ENCODE measurements at regions not wholly inside any gene's neighbourhood (a gene's known extent, or its start where the extent isn't known, plus 50 kb on each side); places are given as distances from the start of the nearest gene placed in this dataset.
A peak's percentile ranks its signal among the peaks of the same experiment; 100 is the strongest.

- DNase-seq (ENCODE audit: low read depth), result peak; percentile 10
- H3K4me3 ChIP-seq (ENCODE audit: control insufficient read depth, low read depth, low read length), result no peak overlapping the region
- TF ChIP-seq, protein P1, sequence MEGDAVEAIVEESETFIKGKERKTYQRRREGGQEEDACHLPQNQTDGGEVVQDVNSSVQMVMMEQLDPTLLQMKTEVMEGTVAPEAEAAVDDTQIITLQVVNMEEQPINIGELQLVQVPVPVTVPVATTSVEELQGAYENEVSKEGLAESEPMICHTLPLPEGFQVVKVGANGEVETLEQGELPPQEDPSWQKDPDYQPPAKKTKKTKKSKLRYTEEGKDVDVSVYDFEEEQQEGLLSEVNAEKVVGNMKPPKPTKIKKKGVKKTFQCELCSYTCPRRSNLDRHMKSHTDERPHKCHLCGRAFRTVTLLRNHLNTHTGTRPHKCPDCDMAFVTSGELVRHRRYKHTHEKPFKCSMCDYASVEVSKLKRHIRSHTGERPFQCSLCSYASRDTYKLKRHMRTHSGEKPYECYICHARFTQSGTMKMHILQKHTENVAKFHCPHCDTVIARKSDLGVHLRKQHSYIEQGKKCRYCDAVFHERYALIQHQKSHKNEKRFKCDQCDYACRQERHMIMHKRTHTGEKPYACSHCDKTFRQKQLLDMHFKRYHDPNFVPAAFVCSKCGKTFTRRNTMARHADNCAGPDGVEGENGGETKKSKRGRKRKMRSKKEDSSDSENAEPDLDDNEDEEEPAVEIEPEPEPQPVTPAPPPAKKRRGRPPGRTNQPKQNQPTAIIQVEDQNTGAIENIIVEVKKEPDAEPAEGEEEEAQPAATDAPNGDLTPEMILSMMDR (IDR thresholded peaks at IDR 0.05; ENCODE audit: control insufficient read depth, insufficient read depth, low read depth, low read length, missing control alignments), result no peak
Observed at GRCh38 chr7:131893631-131894340, 337.4 kb upstream of the PODXL start.

DNA sequence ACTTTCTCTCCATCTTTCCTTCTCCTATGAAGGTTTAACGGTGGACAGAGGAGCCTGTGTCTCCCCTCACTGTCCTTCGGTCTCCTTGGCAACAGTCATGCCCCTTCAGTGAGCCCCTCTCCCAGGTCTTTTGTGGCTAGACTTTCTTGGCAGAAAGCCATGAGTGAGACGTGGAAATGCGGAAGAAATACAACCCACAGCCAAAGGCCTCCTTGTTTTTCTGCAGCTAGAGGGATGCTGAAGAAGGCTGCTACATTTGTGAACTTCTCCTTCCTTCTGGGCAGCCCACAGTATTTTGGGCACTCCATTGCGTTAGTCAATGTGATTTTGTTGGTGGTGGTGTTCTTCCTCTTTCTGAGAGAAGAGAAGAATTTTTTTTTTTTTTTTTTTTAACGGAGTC is 333.7 kb upstream of the PODXL start:
- H3K4me3 ChIP-seq (ENCODE audit: control insufficient read depth, low read depth, low read length), result no peak overlapping the region
- TF ChIP-seq, protein P1 (IDR thresholded peaks at IDR 0.05; ENCODE audit: control insufficient read depth, insufficient read depth, low read depth, low read length, missing control alignments), result no peak
- no peak for DNase-seq (ENCODE audit: low read depth)

DNA sequence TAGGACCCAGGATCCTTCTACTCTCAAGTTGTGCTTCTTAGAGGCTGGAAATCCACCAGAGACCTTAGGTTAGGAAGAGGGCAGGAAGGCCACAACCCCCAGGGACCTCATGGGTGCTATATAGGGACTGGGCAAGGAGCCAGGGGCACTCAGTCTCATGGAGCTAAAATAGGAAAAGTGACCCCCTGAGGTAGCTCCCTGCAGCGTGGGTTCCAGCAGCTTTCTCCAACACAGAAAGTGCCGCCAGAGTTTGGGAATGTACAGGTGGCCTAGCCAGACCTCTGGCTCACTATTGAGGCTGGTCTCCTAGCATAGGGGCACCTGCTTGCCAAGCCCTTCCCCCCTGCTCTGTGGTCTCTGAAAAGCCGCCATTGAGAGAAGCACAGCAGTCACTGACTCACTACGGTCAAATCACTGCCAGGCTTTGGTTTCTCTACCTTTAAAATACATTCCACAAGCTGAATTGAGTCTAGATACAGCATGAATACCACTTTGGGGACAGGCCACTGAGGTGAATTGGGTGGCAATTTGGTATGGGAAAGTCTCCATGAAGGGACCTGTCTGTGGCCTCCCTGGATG is 333.2 kb upstream of the PODXL start:
- no peak overlapping the region for H3K4me3 ChIP-seq (ENCODE audit: control insufficient read depth, low read depth, low read length)
- TF ChIP-seq, protein P1 (IDR thresholded peaks at IDR 0.05; ENCODE audit: control insufficient read depth, insufficient read depth, low read depth, low read length, missing control alignments), result no peak
- no peak for DNase-seq (ENCODE audit: low read depth)

GRCh38 chr7:131883769-131884168 is 327.3 kb upstream of the PODXL start:
- H3K4me3 ChIP-seq (ENCODE audit: control insufficient read depth, low read depth, low read length), result no peak overlapping the region
- DNase-seq (ENCODE audit: low read depth), result no peak
- TF ChIP-seq, protein P1 (IDR thresholded peaks at IDR 0.05; ENCODE audit: control insufficient read depth, insufficient read depth, low read depth, low read length, missing control alignments), result no peak

DNA sequence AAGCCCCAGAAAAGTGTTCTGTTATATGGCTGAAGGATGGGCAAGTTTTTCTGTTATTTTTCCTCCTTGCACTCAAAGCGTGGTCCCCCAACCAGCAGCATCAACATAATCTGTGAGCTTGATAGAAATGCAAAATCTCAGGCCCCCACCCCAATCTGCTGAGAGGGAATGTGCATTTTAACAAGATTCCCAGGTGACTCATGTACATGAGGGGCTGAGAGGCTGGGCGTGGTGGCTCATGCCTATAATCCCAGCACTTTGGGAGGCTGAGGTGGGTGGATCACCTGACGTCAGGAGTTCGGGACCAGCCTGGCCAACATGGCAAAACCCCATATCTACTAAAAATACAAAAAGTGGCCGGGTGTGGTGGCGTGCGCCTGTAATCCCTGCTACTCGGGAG is 326.8 kb upstream of the PODXL start:
- TF ChIP-seq, protein P1 (IDR thresholded peaks at IDR 0.05; ENCODE audit: control insufficient read depth, insufficient read depth, low read depth, low read length, missing control alignments), result no peak
- DNase-seq (ENCODE audit: low read depth), result no peak
- no peak overlapping the region for H3K4me3 ChIP-seq (ENCODE audit: control insufficient read depth, low read depth, low read length)

GRCh38 chr7:131882321-131882720 is 325.9 kb upstream of the PODXL start:
- H3K4me3 ChIP-seq (ENCODE audit: control insufficient read depth, low read depth, low read length), result no peak overlapping the region
- TF ChIP-seq, protein P1 (IDR thresholded peaks at IDR 0.05; ENCODE audit: control insufficient read depth, insufficient read depth, low read depth, low read length, missing control alignments), result no peak
- DNase-seq (ENCODE audit: low read depth), result no peak

All from AG09309 (cell line).